ENCODE measurements at regions not wholly inside any gene's neighbourhood (a gene's known extent, or its start where the extent isn't known, plus 50 kb on each side); places are given as distances from the start of the nearest gene placed in this dataset.

GRCh38 chr14:59096303-59096702 lies 92.2 kb upstream of the DAAM1 start:
- Histone ChIP-seq H4K20me1 (ENCODE audit: control insufficient read depth, insufficient read depth, low read depth, low read length) (no peaks in the 10 kb centered on the region), H3K9me2 (replicated peaks; ENCODE audit: control insufficient read depth, low read length) (no peaks in the 10 kb centered on the region), H3K79me2 (ENCODE audit: control insufficient read depth, low read length) (no peaks in the 10 kb centered on the region), H3K4me2 (ENCODE audit: low read length) (no peak overlapping the region), H3K27ac (ENCODE audit: low read depth, low read length) (no peak overlapping the region), H3K27me3 (ENCODE audit: control insufficient read depth, low read length) (peaks cover 21% of the 10 kb centered on the region), H3K36me3 (ENCODE audit: control insufficient read depth, low read length) (no peaks in the 10 kb centered on the region), H3F3A (ENCODE audit: control insufficient read depth, insufficient read depth) (no peaks in the 10 kb centered on the region), H3K4me3 (ENCODE audit: low read length) (no peak overlapping the region), H3K9me3 (ENCODE audit: control insufficient read depth, insufficient read depth, low read length) (no peaks in the 10 kb centered on the region), H3K4me1 (ENCODE audit: control insufficient read depth, low read length) (no peaks in the 10 kb centered on the region)
- TF ChIP-seq EZH2phosphoT487 (IDR thresholded peaks at IDR 0.05; ENCODE audit: borderline replicate concordance, low read length) (no peak), CTCF (IDR thresholded peaks at IDR 0.05; ENCODE audit: low read depth, low read length, poor library complexity, severe bottlenecking) (no peak)

GRCh38 chr14:59097681-59098080 lies 90.8 kb upstream of the DAAM1 start:
- no peaks in the 10 kb centered on the region for H4K20me1 ChIP-seq (ENCODE audit: control insufficient read depth, insufficient read depth, low read depth, low read length)
- H3K79me2 ChIP-seq (ENCODE audit: control insufficient read depth, low read length) = no peaks in the 10 kb centered on the region
- H3K4me2 ChIP-seq (ENCODE audit: low read length) = no peak overlapping the region
- H3K9me3 ChIP-seq (ENCODE audit: control insufficient read depth, insufficient read depth, low read length) = no peaks in the 10 kb centered on the region
- no peaks in the 10 kb centered on the region for H3F3A ChIP-seq (ENCODE audit: control insufficient read depth, insufficient read depth)
- H3K4me3 ChIP-seq (ENCODE audit: low read length) = no peak overlapping the region
- H3K27ac ChIP-seq (ENCODE audit: low read depth, low read length) = no peak overlapping the region
- no peaks in the 10 kb centered on the region for H3K36me3 ChIP-seq (ENCODE audit: control insufficient read depth, low read length)
- no peak for TF ChIP-seq EZH2phosphoT487 (IDR thresholded peaks at IDR 0.05; ENCODE audit: borderline replicate concordance, low read length)
- TF ChIP-seq CTCF (IDR thresholded peaks at IDR 0.05; ENCODE audit: low read depth, low read length, poor library complexity, severe bottlenecking) = no peak
- H3K9me2 ChIP-seq (replicated peaks; ENCODE audit: control insufficient read depth, low read length) = no peaks in the 10 kb centered on the region
- H3K4me1 ChIP-seq (ENCODE audit: control insufficient read depth, low read length) = no peaks in the 10 kb centered on the region
- peaks cover 16% of the 10 kb centered on the region for H3K27me3 ChIP-seq (ENCODE audit: control insufficient read depth, low read length)

GRCh38 chr14:59098377-59098776 lies 90.1 kb upstream of the DAAM1 start:
- no peaks in the 10 kb centered on the region for H3K36me3 ChIP-seq (ENCODE audit: control insufficient read depth, low read length)
- H3K9me3 ChIP-seq (ENCODE audit: control insufficient read depth, insufficient read depth, low read length) = no peaks in the 10 kb centered on the region
- H3K27me3 ChIP-seq (ENCODE audit: control insufficient read depth, low read length) = peaks cover 20% of the 10 kb centered on the region; the same call in 1 of the 2 replicates
- no peaks in the 10 kb centered on the region for H3K4me1 ChIP-seq (ENCODE audit: control insufficient read depth, low read length)
- no peak overlapping the region for H3K27ac ChIP-seq (ENCODE audit: low read depth, low read length)
- H3F3A ChIP-seq (ENCODE audit: control insufficient read depth, insufficient read depth) = no peaks in the 10 kb centered on the region
- H3K4me2 ChIP-seq (ENCODE audit: low read length) = no peak overlapping the region
- no peak overlapping the region for H3K4me3 ChIP-seq (ENCODE audit: low read length)
- no peaks in the 10 kb centered on the region for H4K20me1 ChIP-seq (ENCODE audit: control insufficient read depth, insufficient read depth, low read depth, low read length)
- TF ChIP-seq EZH2phosphoT487 (IDR thresholded peaks at IDR 0.05; ENCODE audit: borderline replicate concordance, low read length) = no peak
- TF ChIP-seq CTCF (IDR thresholded peaks at IDR 0.05; ENCODE audit: low read depth, low read length, poor library complexity, severe bottlenecking) = no peak
- H3K79me2 ChIP-seq (ENCODE audit: control insufficient read depth, low read length) = no peaks in the 10 kb centered on the region
- H3K9me2 ChIP-seq (replicated peaks; ENCODE audit: control insufficient read depth, low read length) = no peaks in the 10 kb centered on the region

GRCh38 chr14:59100205-59100604 lies 88.3 kb upstream of the DAAM1 start:
- H3K4me1 ChIP-seq (ENCODE audit: control insufficient read depth, low read length) = no peaks in the 10 kb centered on the region
- no peaks in the 10 kb centered on the region for H4K20me1 ChIP-seq (ENCODE audit: control insufficient read depth, insufficient read depth, low read depth, low read length)
- no peak for TF ChIP-seq EZH2phosphoT487 (IDR thresholded peaks at IDR 0.05; ENCODE audit: borderline replicate concordance, low read length)
- no peak for TF ChIP-seq CTCF (IDR thresholded peaks at IDR 0.05; ENCODE audit: low read depth, low read length, poor library complexity, severe bottlenecking)
- H3K4me3 ChIP-seq (ENCODE audit: low read length) = no peak overlapping the region
- H3K36me3 ChIP-seq (ENCODE audit: control insufficient read depth, low read length) = no peaks in the 10 kb centered on the region
- no peaks in the 10 kb centered on the region for H3K9me2 ChIP-seq (replicated peaks; ENCODE audit: control insufficient read depth, low read length)
- H3K9me3 ChIP-seq (ENCODE audit: control insufficient read depth, insufficient read depth, low read length) = no peaks in the 10 kb centered on the region
- H3F3A ChIP-seq (ENCODE audit: control insufficient read depth, insufficient read depth) = no peaks in the 10 kb centered on the region
- peaks cover 15% of the 10 kb centered on the region; the same call in 1 of the 2 replicates for H3K27me3 ChIP-seq (ENCODE audit: control insufficient read depth, low read length)
- no peak overlapping the region for H3K4me2 ChIP-seq (ENCODE audit: low read length)
- no peak overlapping the region for H3K27ac ChIP-seq (ENCODE audit: low read depth, low read length)
- H3K79me2 ChIP-seq (ENCODE audit: control insufficient read depth, low read length) = no peaks in the 10 kb centered on the region

Measured in DOHH2 (cell line).